GM19025 (cell line): ENCODE measurements at regions not wholly inside any gene's neighbourhood (a gene's known extent, or its start where the extent isn't known, plus 50 kb on each side); places are given as distances from the start of the nearest gene placed in this dataset.
"Not testable (repeated sequence)": the region's sequence is repeated elsewhere in the genome, so short reads cannot be mapped to it uniquely, and the experiment has no call there.

Experiments
- ATAC-seq: cut with Tn5 transposase; IDR thresholded peaks from one replicate; pipeline ENCODE4 v1.9.1; 2021; ENCODE audit warnings: mild to moderate bottlenecking, low read depth, moderate library complexity; ENCODE audit not compliant: unreplicated experiment

DNA sequence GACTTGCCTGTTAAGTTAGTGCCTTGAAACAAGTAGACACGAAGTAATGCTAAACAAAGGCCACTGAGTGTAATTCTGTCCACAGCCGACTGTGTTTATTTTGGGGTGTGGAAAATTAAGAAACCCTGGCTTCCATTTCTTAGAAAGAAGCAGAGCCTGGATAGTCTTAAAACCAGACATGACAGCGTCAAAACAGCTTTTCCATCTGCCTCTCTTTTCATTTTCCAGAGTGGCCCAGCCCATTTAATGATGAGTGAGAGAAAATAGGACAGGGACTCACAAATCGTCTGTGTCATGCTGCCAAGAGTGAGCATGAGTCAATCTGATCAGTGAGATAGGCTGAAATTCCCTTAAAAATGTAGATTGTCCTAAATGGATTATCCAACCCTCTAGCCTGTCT lies 485.9 kb downstream of the JRKL start:
- no peak for ATAC-seq

DNA sequence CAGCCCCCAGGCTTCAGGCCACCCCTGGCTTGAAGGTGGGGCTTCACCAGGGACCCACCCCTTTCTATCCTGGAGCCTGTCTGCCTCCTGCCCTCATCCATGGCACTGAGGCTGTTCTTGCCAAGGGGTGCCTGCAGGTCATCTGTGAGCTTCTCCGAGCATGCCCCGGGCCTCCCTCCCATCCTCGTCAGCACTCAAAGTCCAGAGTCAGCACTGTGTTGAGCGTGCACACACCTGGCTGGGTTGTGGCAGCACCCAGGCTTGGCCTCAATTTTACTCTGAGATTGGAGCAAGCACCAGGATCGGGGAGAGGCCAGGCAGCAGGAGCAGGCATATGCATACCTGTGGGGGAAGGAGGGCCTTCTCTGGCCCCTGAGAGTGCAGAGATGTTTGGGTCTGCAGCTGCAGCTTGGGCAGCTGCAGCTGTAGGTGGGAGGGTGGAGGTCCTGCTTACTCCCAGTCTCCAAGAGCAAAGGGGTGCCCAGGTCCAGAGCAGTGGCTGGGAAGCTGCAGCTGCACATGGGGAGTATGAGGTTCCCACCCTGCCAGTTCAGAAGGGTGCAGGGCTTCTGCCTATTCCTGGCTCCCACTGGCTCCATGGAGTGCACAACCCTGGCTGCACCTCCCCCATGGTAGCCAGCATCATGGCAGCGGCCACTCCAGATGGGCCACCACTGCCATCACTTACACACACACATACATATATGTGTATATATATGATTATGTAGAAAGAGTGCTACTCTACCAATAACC lies 488.7 kb downstream of the JRKL start:
- ATAC-seq: no peak

DNA sequence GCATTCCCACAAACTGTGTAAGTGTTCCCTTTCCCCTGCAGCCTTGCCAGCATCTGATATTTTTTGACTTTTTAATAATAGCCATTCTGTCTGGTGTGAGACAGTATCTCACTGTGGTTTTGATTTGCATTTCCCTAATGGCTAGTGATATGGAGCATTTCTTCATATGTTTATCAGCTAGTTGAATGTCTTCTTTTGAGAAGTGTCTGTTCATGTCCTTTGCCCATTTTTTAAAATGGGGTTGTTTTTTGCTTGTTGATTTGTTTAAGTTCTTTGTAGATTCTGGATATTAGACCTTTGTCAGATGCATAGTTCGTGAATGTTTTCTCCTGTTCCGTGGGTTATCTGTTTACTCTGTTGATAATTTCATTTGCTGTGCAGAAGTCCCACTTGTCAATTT lies 492.8 kb downstream of the JRKL start:
- not testable (repeated sequence) for ATAC-seq

DNA sequence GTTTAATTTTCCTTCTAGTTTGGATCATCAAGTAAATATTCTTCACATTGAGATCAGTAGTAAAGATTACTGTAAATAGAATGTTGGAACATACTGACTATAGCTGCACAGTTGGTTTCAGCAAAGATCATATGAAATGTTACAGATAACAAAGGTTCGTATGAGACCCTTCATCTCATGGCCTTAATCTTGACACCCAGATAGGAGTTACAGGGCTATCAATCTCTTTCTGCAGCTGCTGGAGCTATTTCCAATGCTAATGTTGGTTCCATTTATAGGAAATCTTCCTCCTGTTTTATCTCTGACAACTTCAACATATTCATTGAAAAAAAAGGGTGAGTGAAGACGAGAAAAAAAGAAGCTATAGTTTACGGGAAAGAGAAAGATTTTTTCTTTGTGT lies 495.6 kb downstream of the JRKL start:
- ATAC-seq: no peak

DNA sequence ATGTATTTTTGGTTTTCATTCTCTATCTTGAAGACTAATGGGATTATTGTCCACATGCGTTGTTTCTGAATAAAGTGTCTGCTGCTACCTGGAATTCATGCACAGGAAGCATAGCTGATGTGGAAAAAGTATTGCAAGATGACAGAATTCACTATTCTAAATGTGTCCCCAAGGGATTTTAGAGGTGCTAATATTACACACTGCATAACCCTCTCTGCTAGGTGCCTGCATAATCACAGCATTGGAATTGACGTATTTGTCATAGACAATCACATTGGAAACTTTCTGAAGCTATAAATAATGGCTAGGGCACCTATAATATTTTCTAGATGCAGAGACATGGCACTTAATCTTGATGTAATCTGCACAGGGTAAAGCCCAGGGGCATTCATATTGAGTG lies 496.1 kb downstream of the JRKL start:
- no peak for ATAC-seq

DNA sequence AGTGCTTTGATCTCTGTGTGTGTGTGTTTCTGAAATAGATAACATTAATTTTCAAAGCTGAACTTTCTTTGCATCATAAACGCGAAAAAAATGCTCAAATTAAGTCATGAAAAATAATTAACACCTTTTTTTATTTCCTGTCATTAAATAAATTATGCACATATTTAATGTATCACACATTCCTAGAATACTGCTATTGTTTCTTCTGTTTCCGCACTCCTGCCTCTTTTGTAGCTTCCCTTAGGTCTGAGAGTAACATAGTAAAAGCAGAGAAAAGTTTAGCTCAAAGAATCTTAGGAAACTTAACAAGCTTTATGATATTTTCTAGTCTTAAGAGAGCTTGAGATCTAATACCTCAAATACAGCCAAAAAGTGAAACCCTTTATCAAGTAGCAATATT lies 504.2 kb downstream of the JRKL start:
- no peak for ATAC-seq

DNA sequence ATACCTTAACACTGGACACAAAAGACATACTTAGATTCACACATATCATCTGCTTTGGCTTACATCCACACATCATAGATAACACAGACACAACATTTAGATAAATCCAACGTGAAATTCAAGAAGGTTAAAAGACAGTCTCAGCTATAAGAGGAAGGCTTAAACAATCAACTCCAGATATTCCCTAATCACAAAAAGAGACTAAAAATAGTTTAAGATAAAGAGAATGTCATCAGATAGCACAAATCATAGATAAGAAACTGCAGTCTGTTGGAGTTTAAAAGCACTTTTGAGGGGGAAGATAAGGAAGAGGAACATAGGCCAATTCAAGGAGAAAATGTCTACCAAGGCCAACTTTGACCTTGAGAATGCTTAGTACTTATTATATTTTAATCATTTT lies 504.8 kb downstream of the JRKL start:
- ATAC-seq: no peak

DNA sequence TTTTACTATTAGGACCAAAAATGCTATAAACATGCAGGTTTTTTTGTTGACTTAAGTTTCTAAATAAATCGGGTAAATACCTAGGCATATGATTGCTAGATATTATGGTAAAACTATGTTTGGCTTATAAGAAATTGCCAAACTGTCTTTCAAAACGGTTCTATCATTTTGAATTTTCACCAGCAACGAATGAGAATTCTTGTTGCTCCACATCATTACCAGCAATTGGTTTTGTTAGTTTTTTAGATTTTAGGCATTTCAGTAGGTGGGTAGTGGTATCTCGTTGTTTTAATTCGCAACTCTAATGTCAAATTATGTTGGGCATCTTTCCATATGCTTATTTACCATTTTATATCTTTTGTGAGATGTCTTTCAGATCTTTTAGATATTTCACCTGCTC lies 510.2 kb downstream of the JRKL start:
- no peak for ATAC-seq

DNA sequence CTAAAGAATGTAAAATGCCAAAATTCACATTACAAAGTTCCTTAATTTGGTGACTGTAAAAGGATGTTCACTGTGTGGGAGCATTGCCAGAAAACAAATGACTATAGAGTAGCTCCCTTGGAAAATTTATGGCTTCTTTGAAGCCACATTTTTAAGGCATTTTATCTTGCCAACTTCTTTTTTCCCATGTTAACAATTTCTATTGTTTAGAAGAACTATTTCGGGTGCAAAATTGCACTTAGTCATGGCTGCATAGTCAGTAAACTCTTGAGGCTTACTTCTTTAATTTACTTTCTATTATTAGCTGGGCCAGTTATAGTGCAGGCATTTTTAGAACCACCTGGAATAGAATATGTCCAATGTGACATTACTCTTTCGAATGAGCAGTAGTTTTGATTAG lies 515.3 kb downstream of the JRKL start:
- no peak for ATAC-seq

DNA sequence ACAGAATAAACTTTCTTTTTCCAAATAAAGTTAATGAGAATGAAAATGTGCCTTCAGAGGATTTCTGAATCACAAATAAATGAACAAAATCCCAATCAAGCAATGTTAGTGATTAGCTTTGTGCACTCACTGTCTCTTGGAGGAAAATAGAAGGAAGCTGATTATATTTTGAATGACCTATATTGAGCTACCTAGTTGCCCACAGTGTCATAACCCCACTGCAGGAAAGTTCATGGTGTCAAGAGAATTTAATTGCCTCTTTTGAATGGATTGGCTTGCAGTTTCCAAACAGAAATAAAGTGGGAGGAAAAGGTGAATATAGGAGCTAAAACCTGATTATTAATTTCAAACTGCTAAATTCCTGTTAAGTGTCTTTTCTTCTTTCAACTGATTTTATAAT lies 515.9 kb downstream of the JRKL start:
- ATAC-seq: no peak

DNA sequence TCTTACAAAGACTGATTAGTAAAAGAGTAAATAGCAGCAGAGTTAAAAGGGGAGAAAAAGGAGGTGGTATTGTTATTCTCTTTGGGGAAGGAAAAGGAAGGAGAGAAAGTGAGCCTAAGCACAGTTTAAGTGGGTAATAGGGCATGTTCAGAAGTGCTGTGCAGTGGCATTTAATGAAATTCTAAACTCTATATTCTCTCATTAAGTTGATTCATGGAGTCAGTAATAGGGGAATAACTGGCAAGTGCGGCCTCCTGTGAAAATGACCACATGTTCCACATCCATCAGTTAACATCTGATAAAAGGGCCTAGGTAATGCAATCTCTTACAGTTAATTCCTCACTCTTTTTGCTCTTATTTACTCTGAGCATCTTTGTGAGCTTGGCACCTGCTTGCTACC lies 516.7 kb downstream of the JRKL start:
- no peak for ATAC-seq

DNA sequence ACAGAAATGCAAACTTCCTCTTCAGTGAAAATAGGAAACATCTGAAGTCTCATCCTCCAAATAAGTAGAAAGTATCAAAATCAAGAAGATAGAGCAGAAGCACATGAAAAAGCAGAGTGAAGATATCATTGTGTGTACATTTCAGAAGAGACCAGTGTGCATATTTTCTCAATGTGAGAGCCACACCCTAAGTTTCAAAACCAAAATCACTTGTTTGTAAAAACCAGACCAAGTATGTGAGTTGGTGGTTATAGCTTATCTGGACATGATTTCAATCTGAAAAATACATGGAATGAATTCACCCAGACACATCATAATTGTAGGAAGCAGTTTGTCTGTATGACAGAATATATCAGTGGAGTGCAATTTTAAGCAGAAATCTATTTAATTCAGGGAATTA lies 536.0 kb downstream of the JRKL start:
- no peak for ATAC-seq

DNA sequence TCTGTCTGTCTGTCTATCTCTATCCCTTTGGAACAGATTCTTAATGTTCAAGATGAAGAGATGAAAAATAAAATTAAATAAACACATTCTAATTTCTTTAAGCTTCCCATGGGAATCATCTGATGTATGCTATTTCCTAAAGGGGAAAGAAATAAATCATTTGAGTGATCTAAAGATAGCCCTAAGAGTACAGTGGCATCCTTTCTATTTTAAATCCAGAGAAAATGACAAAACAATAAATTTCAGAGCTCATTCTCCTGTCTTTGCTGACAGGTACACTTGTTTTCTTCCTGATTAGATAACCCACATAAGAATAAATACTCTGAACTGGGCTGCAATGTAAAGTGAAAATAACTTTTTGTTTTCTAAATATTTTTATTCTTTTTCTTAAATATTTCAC lies 550.4 kb downstream of the JRKL start:
- no peak for ATAC-seq

DNA sequence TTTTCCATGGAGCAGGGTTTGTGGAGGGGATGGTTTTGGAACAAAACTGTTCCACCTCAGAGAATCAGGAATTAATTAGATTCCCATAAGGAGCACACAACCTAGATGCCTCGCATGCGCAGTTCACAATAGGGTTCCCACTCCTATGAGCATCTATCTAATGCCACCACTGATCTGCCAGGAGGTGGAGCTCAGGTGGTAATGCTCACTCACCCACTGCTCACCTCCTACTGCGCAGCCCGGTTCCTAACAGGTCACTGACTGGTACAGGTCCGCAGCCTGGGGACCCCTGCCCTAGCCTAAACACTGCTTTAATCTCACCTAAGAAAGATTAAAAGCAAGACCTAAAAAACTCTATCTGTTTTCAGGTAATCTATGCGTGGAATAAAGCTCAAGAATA lies 553.0 kb downstream of the JRKL start:
- no peak for ATAC-seq

DNA sequence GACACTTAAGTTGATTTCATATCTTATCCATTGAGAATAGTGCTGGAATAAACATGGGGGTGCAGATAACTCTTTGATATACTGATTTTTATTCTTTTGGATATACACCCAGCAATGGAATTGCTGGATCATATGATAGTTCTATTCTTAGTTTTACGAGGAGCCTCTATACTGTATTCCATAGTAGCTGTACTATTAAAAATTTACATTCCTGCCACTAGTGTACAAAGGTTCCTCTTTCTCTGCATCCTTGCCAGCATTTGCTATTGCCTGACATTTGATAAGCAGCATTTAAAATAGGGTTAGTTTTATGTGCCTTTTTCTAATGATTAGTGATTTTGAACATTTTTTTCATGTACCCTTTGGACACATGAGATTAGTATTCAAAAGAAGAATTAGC lies 554.2 kb downstream of the JRKL start:
- ATAC-seq: no peak

DNA sequence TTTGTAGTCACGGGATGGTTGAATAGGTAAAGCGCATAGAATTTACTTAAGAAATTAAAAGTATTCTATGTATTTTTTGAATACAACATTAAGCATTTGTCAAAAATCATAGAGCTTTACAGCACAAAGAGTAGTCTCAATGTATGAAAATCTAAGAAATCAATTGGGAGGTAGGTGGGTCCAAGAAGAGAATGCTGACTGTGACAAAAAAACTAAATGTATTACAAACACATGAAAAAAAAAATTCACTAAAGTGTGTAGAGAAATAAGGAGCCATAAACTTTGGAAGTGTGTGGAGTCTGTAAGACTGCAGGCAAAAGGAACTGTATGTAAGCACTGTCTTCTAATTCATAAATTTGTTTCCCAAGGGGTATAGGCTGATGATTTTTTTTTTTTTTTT lies 558.3 kb downstream of the JRKL start:
- no peak for ATAC-seq

DNA sequence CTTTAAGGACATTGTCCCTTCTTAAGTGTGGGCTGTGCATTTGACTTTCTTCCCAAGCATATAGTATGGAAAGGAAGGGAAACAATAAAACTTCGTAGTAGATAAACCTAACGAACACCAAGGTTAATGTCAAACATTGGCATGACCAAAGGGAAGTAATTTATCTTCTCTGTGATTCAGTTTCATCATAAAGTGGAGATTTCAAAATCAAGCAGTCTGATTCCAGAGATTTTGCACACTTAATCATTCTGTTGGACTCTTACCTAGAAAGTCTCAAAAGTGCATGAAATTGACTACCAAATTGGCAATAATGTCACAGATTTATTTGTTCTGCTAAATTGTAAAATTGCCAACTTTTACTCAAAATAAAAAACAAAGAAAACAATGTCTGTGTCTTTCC lies 559.7 kb downstream of the JRKL start:
- ATAC-seq: no peak

DNA sequence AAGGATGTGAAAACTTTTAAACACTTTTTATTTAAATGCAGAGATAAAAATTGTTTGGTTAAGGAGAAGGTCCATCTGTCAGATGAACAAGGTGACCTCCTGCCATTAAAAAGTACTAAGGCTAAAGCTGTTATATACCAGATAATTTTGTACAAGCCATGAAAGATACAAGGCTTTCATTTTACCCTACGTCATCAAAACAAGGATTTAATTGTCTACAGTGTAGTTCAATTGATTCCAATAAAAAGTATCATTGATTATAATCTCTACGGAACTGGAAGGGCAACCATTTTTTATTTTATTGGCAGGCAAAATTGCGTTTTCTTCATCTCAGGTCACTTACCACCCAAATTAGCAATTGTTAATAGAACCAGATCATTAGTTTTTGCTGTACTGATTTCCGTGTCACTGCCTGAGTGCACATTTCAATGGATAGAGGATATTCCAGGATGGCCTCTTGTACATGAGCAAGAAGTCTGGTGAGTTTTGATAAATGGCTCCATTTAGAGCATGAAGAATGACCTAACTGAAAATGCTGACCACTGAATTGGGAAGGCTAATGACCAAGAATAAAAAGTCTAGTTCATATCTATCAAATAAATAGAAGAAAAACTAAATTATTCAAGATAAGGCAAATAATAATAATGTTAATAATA lies 564.9 kb downstream of the JRKL start:
- ATAC-seq: no peak

DNA sequence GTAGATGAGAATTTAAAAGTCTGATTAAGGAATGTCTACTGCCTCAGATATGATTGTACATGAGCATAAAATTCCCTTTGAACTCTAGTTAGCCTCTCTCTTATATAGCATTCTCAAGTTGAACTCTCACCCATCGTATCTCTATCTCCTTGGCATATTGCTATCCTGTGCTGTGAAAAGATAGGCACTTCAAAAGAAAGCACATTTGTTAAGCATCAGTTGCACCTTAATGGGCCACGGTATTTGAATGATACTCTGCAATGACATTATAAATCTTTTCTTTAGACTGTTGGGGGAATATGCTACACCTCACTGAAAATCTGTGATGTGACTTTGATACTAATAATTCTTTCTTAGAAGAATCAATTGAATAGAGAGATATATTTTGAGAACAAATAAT lies 570.7 kb downstream of the JRKL start:
- no peak for ATAC-seq

DNA sequence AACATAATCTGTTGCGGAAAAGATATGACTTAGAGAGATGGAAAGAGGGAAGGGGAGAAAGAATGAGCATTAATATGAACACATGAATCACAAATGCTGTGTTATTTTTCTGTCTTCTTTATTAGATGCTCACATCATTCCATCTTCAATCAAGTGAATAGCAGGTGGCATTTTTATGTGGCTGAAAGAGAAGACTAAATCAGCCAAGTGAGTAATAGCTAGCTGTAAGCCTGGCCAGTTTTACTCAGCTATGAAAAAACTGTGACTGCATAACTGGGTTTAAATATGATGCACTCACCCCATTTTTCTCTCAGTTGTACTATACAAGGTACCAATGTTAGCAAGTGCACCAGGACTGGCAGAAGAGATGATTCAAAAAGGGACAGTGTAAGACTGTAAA lies 571.1 kb downstream of the JRKL start:
- no peak for ATAC-seq

DNA sequence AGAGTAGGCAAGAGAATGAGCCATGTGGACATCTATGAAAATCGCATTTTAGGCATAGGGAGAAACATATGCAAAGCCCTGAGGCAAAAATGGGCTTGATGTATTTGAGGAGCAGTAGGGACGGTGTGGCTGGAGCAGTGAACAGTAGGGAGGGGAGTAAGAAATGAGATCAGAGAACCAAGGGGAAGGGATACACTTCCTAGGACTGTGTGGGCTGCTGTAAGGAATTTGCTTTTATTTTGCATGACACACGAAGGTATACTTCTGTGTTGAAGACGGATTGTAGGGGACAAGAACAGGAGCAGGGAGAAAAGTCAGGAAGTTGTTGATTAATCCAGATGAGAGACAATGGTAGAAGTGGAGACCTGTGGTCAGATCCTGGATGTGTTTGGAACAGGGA lies 572.1 kb downstream of the JRKL start:
- no peak for ATAC-seq

DNA sequence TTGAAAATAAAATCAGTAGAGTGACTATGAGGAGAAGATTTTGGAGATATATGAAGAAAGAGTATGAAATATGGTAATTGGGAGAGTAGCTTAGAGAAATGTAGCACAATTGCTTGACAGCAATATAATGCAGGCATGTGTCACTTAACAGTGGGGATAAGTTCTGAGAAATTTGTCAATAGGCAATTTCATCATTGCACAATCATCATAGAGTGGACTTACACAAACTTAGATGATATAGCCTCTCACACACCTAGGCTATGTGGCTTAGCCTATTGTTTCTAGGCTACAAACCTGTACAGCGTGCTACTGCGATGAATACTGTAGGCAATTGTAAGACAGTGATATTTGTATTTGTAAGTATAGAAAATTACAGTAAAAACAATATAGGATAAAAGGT lies 573.6 kb downstream of the JRKL start:
- ATAC-seq: no peak

DNA sequence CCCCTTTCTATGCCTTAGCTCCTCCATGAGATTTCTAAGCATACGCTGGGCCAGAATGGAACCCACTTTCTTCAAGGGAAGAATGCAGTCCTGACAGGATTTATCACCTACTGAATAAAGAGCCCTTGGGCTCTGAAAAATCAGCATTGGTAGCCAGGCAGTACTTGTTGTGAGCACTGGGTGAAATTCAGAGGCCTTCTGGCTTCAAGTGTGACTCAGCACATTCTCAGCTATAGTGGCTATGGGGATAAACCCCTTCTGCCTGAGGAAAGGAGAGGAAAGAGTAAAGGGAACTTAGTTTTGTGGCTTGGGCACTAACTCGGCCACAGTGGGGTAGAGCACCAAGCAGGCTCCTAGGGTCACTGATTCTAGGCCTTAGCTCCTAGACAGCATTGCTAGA lies 574.8 kb downstream of the JRKL start:
- ATAC-seq: no peak
